Neural progenitor cell (in vitro differentiated cells): ENCODE measurements at regions not wholly inside any gene's neighbourhood (a gene's known extent, or its start where the extent isn't known, plus 50 kb on each side); places are given as distances from the start of the nearest gene placed in this dataset.

Experiments
- CTCF ChIP-seq: fragments of 200-600 bp; sonication (generic); IDR thresholded peaks from 2 replicates; pipeline ENCODE4 v1.5.1; 2017; ENCODE audit warnings: antibody characterized with exemption, mild to moderate bottlenecking
- EZH2phosphoT487 ChIP-seq: fragments of 200-600 bp; sonication (generic); IDR thresholded peaks from 2 replicates; pipeline ENCODE4 v1.6.1; 2017; ENCODE audit warnings: antibody characterized with exemption

GRCh38 chr18:22282311-22283115 lies 113.1 kb downstream of the GATA6 start:
- TF ChIP-seq CTCF (no peak), EZH2phosphoT487 (no peak)
